ENCODE measurements at regions not wholly inside any gene's neighbourhood (a gene's known extent, or its start where the extent isn't known, plus 50 kb on each side); places are given as distances from the start of the nearest gene placed in this dataset.

- DNase-seq = no peak
- Histone ChIP-seq H3K4me1 (ENCODE audit: control insufficient read depth in 2 of 3, insufficient read depth in 2 of 3, low read depth in 1 of 3, low read length in 3 of 3) (peaks cover 0 to 3% (median 0%) of the 10 kb centered on the region in 3 donors), H3K9me3 (ENCODE audit: control insufficient read depth in 2 of 3, insufficient read depth in 1 of 3, low read length in 3 of 3) (no peaks in the 10 kb centered on the region), H3K27ac (ENCODE audit: low read depth in 2 of 2, low read length in 2 of 2) (no peak overlapping the region), H3K27me3 (ENCODE audit: control insufficient read depth, insufficient read depth, low read length) (no peaks in the 10 kb centered on the region), H3K36me3 (ENCODE audit: control insufficient read depth in 2 of 3, insufficient read depth in 3 of 3, low read length in 3 of 3) (no peaks in the 10 kb centered on the region), H3K4me3 (ENCODE audit: low read length in 3 of 3) (no peak overlapping the region), H3K9ac (ENCODE audit: low read length in 3 of 3) (no peak overlapping the region)
- intact Hi-C loops (cut with DNase I) = no loop called here
- FAIRE-seq = no peak
- TF ChIP-seq CTCF (IDR thresholded peaks at IDR 0.05; ENCODE audit: borderline replicate concordance, extremely low read depth, insufficient read depth) = no peak
Measured at GRCh38 chr5:40431734-40432133, 248.0 kb upstream of the PTGER4 start.

GRCh38 chr5:40430101-40430710, 249.5 kb upstream of the PTGER4 start:
- Histone ChIP-seq H3K9ac (ENCODE audit: low read length in 3 of 3) (no peak overlapping the region), H3K9me3 (ENCODE audit: control insufficient read depth in 2 of 3, insufficient read depth in 1 of 3, low read length in 3 of 3) (no peaks in the 10 kb centered on the region), H3K27ac (ENCODE audit: low read depth in 2 of 2, low read length in 2 of 2) (no peak overlapping the region), H3K4me3 (ENCODE audit: low read length in 3 of 3) (no peak overlapping the region), H3K27me3 (ENCODE audit: control insufficient read depth, insufficient read depth, low read length) (no peaks in the 10 kb centered on the region), H3K4me1 (ENCODE audit: control insufficient read depth in 2 of 3, insufficient read depth in 2 of 3, low read depth in 1 of 3, low read length in 3 of 3) (peaks cover 0 to 3% (median 0%) of the 10 kb centered on the region in 3 donors), H3K36me3 (ENCODE audit: control insufficient read depth in 2 of 3, insufficient read depth in 3 of 3, low read length in 3 of 3) (no peaks in the 10 kb centered on the region)
- intact Hi-C loops (cut with DNase I) = no loop called here
- TF ChIP-seq CTCF (IDR thresholded peaks at IDR 0.05; ENCODE audit: borderline replicate concordance, extremely low read depth, insufficient read depth) = no peak
- no peak for DNase-seq
- no peak for FAIRE-seq

DNA sequence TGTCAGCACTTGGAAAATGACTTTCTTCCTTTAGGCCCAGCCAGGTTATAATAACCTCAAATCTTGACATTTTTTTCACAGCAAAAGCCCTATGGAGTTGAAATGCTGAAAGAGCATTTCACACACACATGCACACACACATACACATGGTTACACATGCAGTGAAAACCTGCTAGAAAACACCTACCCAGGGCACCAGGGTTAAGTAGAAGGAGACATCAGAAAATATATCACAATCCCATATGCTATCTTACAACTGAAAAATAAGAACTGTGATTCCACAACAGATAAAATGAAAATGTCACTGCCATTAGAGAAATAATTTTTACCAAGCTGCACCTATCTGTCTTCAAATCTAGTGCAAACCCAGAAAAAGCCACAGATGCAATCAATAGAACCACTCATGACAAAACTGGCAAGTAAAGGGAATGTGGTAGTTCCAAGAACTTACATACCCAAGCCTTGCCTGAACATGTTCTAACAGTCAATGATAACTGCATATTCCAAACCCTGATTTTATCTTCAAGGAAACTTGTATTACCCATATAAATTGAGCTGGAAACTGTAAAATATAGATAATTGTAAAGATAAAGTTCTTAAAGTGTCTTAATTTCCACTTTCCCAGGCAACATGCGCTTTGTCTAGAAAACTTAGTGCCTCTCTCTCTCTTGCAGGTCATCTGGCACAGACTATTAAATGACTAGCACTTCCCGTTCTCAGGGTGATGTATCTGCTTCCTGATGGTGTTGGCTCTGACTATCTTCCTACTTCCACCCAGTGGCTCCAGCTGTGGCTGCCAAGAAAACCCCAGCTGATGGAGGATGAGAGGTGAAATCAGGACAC, 250.2 kb upstream of the PTGER4 start:
- no peak for TF ChIP-seq CTCF (IDR thresholded peaks at IDR 0.05; ENCODE audit: borderline replicate concordance, extremely low read depth, insufficient read depth)
- Histone ChIP-seq H3K4me1 (ENCODE audit: control insufficient read depth in 2 of 3, insufficient read depth in 2 of 3, low read depth in 1 of 3, low read length in 3 of 3) (peaks cover 0 to 3% (median 0%) of the 10 kb centered on the region in 3 donors), H3K27ac (ENCODE audit: low read depth in 2 of 2, low read length in 2 of 2) (no peak overlapping the region), H3K27me3 (ENCODE audit: control insufficient read depth, insufficient read depth, low read length) (no peaks in the 10 kb centered on the region), H3K9ac (ENCODE audit: low read length in 3 of 3) (no peak overlapping the region), H3K9me3 (ENCODE audit: control insufficient read depth in 2 of 3, insufficient read depth in 1 of 3, low read length in 3 of 3) (no peaks in the 10 kb centered on the region), H3K36me3 (ENCODE audit: control insufficient read depth in 2 of 3, insufficient read depth in 3 of 3, low read length in 3 of 3) (no peaks in the 10 kb centered on the region), H3K4me3 (ENCODE audit: low read length in 3 of 3) (no peak overlapping the region)
- DNase-seq (peak in 2 of 5 donors; percentile 40 to 73), FAIRE-seq (no peak)
- intact Hi-C loops (cut with DNase I) = no loop called here
